WERI-Rb-1 (cell line): ENCODE measurements at regions not wholly inside any gene's neighbourhood (a gene's known extent, or its start where the extent isn't known, plus 50 kb on each side); places are given as distances from the start of the nearest gene placed in this dataset.
A peak's percentile ranks its signal among the peaks of the same experiment; 100 is the strongest.

Experiments used
- DNase-seq: peaks from one replicate; pipeline ENCODE4 v3.0.0-alpha.2; 2020
- H3K27ac ChIP-seq: fragments of 250-450 bp; sonication (Bioruptor Pico); 2 replicates; pipeline ENCODE4 v1.5.1; 2020; ENCODE audit warnings: mild to moderate bottlenecking, moderate library complexity
- H3K27me3 ChIP-seq: fragments of 250-450 bp; sonication (Bioruptor Pico); 2 replicates; pipeline ENCODE4 v1.5.1; 2021; ENCODE audit warnings: mild to moderate bottlenecking, low read depth, moderate library complexity; ENCODE audit not compliant: insufficient read depth, severe bottlenecking
- H3K36me3 ChIP-seq: fragments of 250-450 bp; sonication (Bioruptor Pico); 2 replicates; pipeline ENCODE4 v1.5.1; 2020; ENCODE audit warnings: mild to moderate bottlenecking, moderate library complexity
- H3K4me3 ChIP-seq: 2 replicates; pipeline ENCODE4 v1.5.1; 2011; ENCODE audit warnings: low read depth, mild to moderate bottlenecking, control low read depth, low read length
- H3K9me3 ChIP-seq: fragments of 250-450 bp; sonication (Bioruptor Pico); 2 replicates; pipeline ENCODE4 v1.5.1; 2021; ENCODE audit warnings: mild to moderate bottlenecking, moderate library complexity; ENCODE audit not compliant: severe bottlenecking
- CTCF ChIP-seq: IDR thresholded peaks from 2 replicates; pipeline ENCODE4 v1.5.1; 2011; ENCODE audit warnings: low read depth, mild to moderate bottlenecking, control low read depth, inconsistent platforms, low read length

- H3K4me3 ChIP-seq, result no peak overlapping the region
- DNase-seq, result peak; percentile 27
- H3K27ac ChIP-seq, result no peak overlapping the region
- no peaks in the 10 kb centered on the region for H3K36me3 ChIP-seq
- no peaks in the 10 kb centered on the region for H3K9me3 ChIP-seq
- no peak for TF ChIP-seq CTCF
- H3K27me3 ChIP-seq, result no peaks in the 10 kb centered on the region
Observed at GRCh38 chr5:122532035-122532434, 220.0 kb downstream of the SNCAIP start.

GRCh38 chr5:122533825-122534224 is 221.8 kb downstream of the SNCAIP start:
- DNase-seq, result no peak
- Histone ChIP-seq H3K27me3 (no peaks in the 10 kb centered on the region), H3K27ac (no peak overlapping the region), H3K36me3 (no peaks in the 10 kb centered on the region), H3K9me3 (no peaks in the 10 kb centered on the region), H3K4me3 (no peak overlapping the region)
- no peak for TF ChIP-seq CTCF

GRCh38 chr5:122534829-122535228 is 222.8 kb downstream of the SNCAIP start:
- no peak overlapping the region for H3K27ac ChIP-seq
- no peaks in the 10 kb centered on the region for H3K9me3 ChIP-seq
- H3K36me3 ChIP-seq, result no peaks in the 10 kb centered on the region
- no peak for DNase-seq
- TF ChIP-seq CTCF, result no peak
- H3K4me3 ChIP-seq, result no peak overlapping the region
- no peaks in the 10 kb centered on the region for H3K27me3 ChIP-seq

GRCh38 chr5:122541388-122541787 is 229.4 kb downstream of the SNCAIP start:
- Histone ChIP-seq H3K4me3 (no peak overlapping the region), H3K9me3 (no peaks in the 10 kb centered on the region), H3K36me3 (no peaks in the 10 kb centered on the region), H3K27me3 (no peaks in the 10 kb centered on the region), H3K27ac (no peak overlapping the region)
- no peak for TF ChIP-seq CTCF
- DNase-seq, result no peak

GRCh38 chr5:122545986-122546385 is 228.9 kb upstream of the SNX2 start:
- Histone ChIP-seq H3K27me3 (no peaks in the 10 kb centered on the region), H3K27ac (no peak overlapping the region), H3K4me3 (no peak overlapping the region), H3K36me3 (no peaks in the 10 kb centered on the region), H3K9me3 (no peaks in the 10 kb centered on the region)
- TF ChIP-seq CTCF, result no peak
- no peak for DNase-seq

- H3K27ac ChIP-seq, result no peak overlapping the region
- H3K36me3 ChIP-seq, result no peaks in the 10 kb centered on the region
- TF ChIP-seq CTCF, result no peak
- DNase-seq, result no peak
- H3K27me3 ChIP-seq, result no peaks in the 10 kb centered on the region
- no peak overlapping the region for H3K4me3 ChIP-seq
- H3K9me3 ChIP-seq, result no peaks in the 10 kb centered on the region
Observed at GRCh38 chr5:122547219-122547618, 227.7 kb upstream of the SNX2 start.
